OCI-LY3 (cell line): ENCODE measurements at regions not wholly inside any gene's neighbourhood (a gene's known extent, or its start where the extent isn't known, plus 50 kb on each side); places are given as distances from the start of the nearest gene placed in this dataset.

ENCODE experiments used
- H2AFZ ChIP-seq: fragments of 200-600, 300-600 bp; shearing (Covaris generic); 2 replicates; pipeline ENCODE4 v1.6.0; 2014; ENCODE audit warnings: antibody characterized with exemption, low read depth, low read length
- H3K27ac ChIP-seq: fragments of 200-600, 300-600 bp; sonication (generic); 2 replicates; pipeline ENCODE4 v1.5.1; 2014; ENCODE audit warnings: mild to moderate bottlenecking, low read length, moderate library complexity, mixed read lengths
- H3K27me3 ChIP-seq: fragments of 200-600, 300-600 bp; sonication (generic); 2 replicates; pipeline ENCODE4 v1.6.1; 2014; ENCODE audit warnings: low read depth, low read length, mixed read lengths
- H3K36me3 ChIP-seq: fragments of 200-600, 300-600 bp; sonication (generic); replicated peaks from 2 replicates; pipeline ENCODE3; 2014; ENCODE audit warnings: low read depth, low read length, mixed read lengths
- H3K4me1 ChIP-seq: fragments of 300-600, 200-600 bp; sonication (generic); 2 replicates; pipeline ENCODE4 v1.6.1; 2014; ENCODE audit warnings: low read length, mixed read lengths
- H3K4me2 ChIP-seq: fragments of 200-600, 300-600 bp; sonication (generic); 2 replicates; pipeline ENCODE4 v1.6.1; 2014; ENCODE audit warnings: low read length, mixed read lengths
- H3K4me3 ChIP-seq: fragments of 300-600, 200-600 bp; sonication (generic); 2 replicates; pipeline ENCODE4 v1.5.1; 2014; ENCODE audit warnings: antibody characterized with exemption, mild to moderate bottlenecking, low read length, moderate library complexity
- H3K79me2 ChIP-seq: fragments of 300-600, 200-600 bp; shearing (Covaris generic); 2 replicates; pipeline ENCODE4 v1.6.1; 2014; ENCODE audit warnings: mild to moderate bottlenecking, low read length, mixed read lengths
- H3K9ac ChIP-seq: fragments of 300-600, 200-600 bp; shearing (Covaris generic); 2 replicates; pipeline ENCODE4 v1.6.0; 2014; ENCODE audit warnings: mild to moderate bottlenecking, low read length, moderate library complexity
- H3K9me3 ChIP-seq: fragments of 200-600, 300-600 bp; shearing (Covaris generic); 2 replicates; pipeline ENCODE4 v1.6.1; 2014; ENCODE audit warnings: low read length, mixed read lengths; ENCODE audit not compliant: insufficient read depth
- H4K20me1 ChIP-seq: fragments of 200-600, 300-600 bp; sonication (generic); 2 replicates; pipeline ENCODE4 v1.6.1; 2016; ENCODE audit warnings: low read length, mixed read lengths; ENCODE audit not compliant: insufficient read depth
- EZH2phosphoT487 ChIP-seq: fragments of 200-600 bp; shearing (Covaris generic); IDR thresholded peaks from 2 replicates; pipeline ENCODE4 v1.6.1; 2018; ENCODE audit warnings: antibody characterized with exemption, mixed run types, low read depth
- TF ChIP-seq, protein P1 (sequence below): fragments of 200-600, 300-600 bp; sonication (generic); IDR thresholded peaks from 2 replicates; pipeline ENCODE4 v1.5.1; 2014; ENCODE audit warnings: antibody characterized with exemption, low read length, low read depth

DNA sequence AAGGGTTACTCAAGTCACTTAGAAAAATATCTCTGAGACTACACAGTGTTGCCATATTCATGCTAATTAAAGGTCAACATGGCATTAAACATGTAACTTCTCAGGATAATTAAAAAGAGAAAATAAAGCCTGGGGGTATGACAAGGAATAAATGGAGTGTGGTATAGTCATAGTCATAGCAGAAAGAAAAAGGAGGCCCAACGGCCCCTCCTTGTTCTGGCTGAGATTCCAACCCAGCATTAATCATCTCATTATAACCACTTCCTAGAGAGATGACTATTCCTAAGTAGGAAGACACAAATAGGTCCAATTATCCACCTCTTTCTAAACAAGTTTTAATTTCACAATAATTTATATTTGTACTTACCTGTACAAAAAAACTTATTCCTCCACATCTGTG is 778.4 kb upstream of the AADAT start:
- H3K27ac ChIP-seq = no peak overlapping the region
- no peak for TF ChIP-seq EZH2phosphoT487
- TF ChIP-seq, protein P1, sequence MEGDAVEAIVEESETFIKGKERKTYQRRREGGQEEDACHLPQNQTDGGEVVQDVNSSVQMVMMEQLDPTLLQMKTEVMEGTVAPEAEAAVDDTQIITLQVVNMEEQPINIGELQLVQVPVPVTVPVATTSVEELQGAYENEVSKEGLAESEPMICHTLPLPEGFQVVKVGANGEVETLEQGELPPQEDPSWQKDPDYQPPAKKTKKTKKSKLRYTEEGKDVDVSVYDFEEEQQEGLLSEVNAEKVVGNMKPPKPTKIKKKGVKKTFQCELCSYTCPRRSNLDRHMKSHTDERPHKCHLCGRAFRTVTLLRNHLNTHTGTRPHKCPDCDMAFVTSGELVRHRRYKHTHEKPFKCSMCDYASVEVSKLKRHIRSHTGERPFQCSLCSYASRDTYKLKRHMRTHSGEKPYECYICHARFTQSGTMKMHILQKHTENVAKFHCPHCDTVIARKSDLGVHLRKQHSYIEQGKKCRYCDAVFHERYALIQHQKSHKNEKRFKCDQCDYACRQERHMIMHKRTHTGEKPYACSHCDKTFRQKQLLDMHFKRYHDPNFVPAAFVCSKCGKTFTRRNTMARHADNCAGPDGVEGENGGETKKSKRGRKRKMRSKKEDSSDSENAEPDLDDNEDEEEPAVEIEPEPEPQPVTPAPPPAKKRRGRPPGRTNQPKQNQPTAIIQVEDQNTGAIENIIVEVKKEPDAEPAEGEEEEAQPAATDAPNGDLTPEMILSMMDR = no peak
- no peaks in the 10 kb centered on the region for H4K20me1 ChIP-seq
- H3K27me3 ChIP-seq = no peaks in the 10 kb centered on the region
- H3K79me2 ChIP-seq = no peaks in the 10 kb centered on the region
- no peak overlapping the region for H2AFZ ChIP-seq
- no peaks in the 10 kb centered on the region for H3K36me3 ChIP-seq
- H3K9me3 ChIP-seq = no peaks in the 10 kb centered on the region
- H3K4me1 ChIP-seq = no peaks in the 10 kb centered on the region
- no peak overlapping the region for H3K9ac ChIP-seq
- H3K4me2 ChIP-seq = no peak overlapping the region
- no peak overlapping the region for H3K4me3 ChIP-seq

DNA sequence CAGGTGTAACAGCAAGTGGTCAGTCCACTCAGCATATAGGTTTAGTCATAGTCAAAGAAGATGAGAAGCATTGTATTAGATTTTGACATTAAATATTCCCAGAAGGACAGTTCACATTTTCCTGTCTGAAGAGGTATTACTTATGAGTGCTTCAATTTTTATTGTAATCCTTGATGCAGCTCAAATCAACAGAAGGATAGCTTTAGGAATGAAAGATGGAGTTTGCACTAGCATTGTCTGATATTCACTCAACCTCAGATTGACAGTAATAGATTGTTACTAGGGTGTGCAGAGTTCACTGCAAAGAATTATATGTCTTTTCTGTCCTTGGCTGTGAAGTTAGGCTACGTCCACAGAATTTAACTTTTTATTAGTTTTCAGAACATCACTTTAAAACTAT is 764.3 kb upstream of the AADAT start:
- TF ChIP-seq EZH2phosphoT487 = no peak
- TF ChIP-seq, protein P1 = no peak
- H2AFZ ChIP-seq = no peak overlapping the region
- H3K27ac ChIP-seq = no peak overlapping the region
- H3K36me3 ChIP-seq = no peaks in the 10 kb centered on the region
- H3K79me2 ChIP-seq = no peaks in the 10 kb centered on the region
- H4K20me1 ChIP-seq = no peaks in the 10 kb centered on the region
- H3K4me3 ChIP-seq = no peak overlapping the region
- no peak overlapping the region for H3K9ac ChIP-seq
- H3K4me2 ChIP-seq = no peak overlapping the region
- no peaks in the 10 kb centered on the region for H3K9me3 ChIP-seq
- peaks cover 4% of the 10 kb centered on the region; the same call in 1 of the 2 replicates for H3K4me1 ChIP-seq
- no peaks in the 10 kb centered on the region for H3K27me3 ChIP-seq

DNA sequence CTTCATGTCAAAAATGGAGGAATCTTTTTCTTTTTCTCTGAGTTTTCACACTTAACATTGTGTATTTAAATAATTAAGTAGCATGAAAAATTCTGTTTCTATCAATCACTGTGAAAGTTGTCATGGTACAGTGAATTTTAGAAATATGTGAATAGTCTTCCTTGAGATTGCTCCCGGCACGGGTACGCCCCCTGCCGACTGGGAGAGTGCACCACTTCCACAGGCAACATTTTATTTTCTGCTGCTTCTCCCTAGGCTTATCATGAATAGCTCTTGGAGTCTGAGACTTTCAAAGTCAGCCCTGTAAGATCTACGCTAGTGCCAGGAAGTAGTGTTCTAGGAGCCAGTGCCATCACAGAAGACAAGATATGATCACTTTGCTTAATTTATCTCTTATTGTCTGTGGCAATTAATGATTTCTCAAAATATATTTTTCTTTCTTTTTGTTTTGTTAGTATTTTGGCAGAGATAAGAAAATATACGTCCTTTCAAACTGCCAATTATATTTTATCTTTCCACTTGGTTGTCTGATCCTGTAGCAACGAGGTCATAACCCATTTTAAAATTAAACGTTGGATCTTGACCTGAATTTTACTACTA is 763.8 kb upstream of the AADAT start:
- no peaks in the 10 kb centered on the region for H3K9me3 ChIP-seq
- H3K4me1 ChIP-seq = peaks cover 4% of the 10 kb centered on the region; the same call in 1 of the 2 replicates
- H3K27ac ChIP-seq = no peak overlapping the region
- H3K4me2 ChIP-seq = peak overlapping the region; percentile 21; the same call in 1 of the 2 replicates
- H3K9ac ChIP-seq = no peak overlapping the region
- no peaks in the 10 kb centered on the region for H3K27me3 ChIP-seq
- no peak overlapping the region for H3K4me3 ChIP-seq
- no peaks in the 10 kb centered on the region for H4K20me1 ChIP-seq
- TF ChIP-seq EZH2phosphoT487 = no peak
- TF ChIP-seq, protein P1 = peak; percentile 95
- H3K79me2 ChIP-seq = no peaks in the 10 kb centered on the region
- no peaks in the 10 kb centered on the region for H3K36me3 ChIP-seq
- peak overlapping the region; percentile 20 for H2AFZ ChIP-seq

DNA sequence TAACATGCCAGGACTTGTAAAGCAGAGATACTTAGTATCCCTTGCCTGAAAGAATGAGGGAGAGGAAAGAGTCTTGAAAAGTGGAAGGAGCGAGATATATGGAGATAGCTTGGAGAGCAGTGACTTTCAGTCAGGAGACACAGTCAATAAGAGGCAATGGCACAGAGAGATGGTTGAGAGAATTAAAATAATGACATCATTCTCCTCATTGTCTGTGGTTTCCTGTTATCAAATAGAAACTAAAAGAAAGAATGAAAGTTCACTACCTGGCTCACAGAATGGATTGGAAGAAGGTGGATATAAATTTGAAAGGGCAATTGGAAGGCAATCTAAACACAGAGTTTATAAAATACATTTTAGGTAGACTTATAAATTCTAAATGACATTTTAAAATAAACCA is 760.2 kb upstream of the AADAT start:
- Histone ChIP-seq H3K9ac (no peak overlapping the region), H4K20me1 (no peaks in the 10 kb centered on the region), H3K36me3 (no peaks in the 10 kb centered on the region), H3K9me3 (no peaks in the 10 kb centered on the region), H3K4me3 (no peak overlapping the region), H3K27me3 (no peaks in the 10 kb centered on the region), H3K79me2 (no peaks in the 10 kb centered on the region), H3K4me1 (peaks cover 4% of the 10 kb centered on the region; the same call in 1 of the 2 replicates), H2AFZ (no peak overlapping the region), H3K27ac (no peak overlapping the region), H3K4me2 (no peak overlapping the region)
- TF ChIP-seq EZH2phosphoT487 = no peak
- TF ChIP-seq, protein P1 = no peak
